GM18499 (cell line): ENCODE measurements at regions not wholly inside any gene's neighbourhood (a gene's known extent, or its start where the extent isn't known, plus 50 kb on each side); places are given as distances from the start of the nearest gene placed in this dataset.
"Not testable (repeated sequence)": the region's sequence is repeated elsewhere in the genome, so short reads cannot be mapped to it uniquely, and the experiment has no call there.

Experiments
- ATAC-seq: cut with Tn5 transposase; IDR thresholded peaks from one replicate; pipeline ENCODE4 v1.9.1; 2021; ENCODE audit warnings: moderate number of reproducible peaks; ENCODE audit not compliant: insufficient read depth, unreplicated experiment

DNA sequence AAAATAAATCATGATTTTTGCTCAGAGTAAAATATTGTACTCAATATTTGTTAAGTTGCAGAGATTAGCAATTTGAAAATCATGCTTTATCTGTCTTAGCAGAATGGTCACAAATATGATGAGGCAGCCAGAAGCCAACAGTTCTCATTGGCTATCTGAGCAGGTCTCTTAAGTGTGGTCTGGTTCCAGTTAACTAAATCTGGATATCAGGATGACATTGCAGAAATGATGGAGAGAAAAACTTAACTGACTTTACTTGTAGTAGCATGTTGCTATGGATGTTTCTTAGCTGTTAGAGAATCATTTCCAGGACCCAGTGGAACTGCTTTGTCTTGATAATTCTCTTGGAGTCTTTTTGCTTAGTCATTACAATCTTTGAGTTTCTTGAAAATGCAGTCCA is 1070.3 kb downstream of the JRKL start:
- no peak for ATAC-seq

DNA sequence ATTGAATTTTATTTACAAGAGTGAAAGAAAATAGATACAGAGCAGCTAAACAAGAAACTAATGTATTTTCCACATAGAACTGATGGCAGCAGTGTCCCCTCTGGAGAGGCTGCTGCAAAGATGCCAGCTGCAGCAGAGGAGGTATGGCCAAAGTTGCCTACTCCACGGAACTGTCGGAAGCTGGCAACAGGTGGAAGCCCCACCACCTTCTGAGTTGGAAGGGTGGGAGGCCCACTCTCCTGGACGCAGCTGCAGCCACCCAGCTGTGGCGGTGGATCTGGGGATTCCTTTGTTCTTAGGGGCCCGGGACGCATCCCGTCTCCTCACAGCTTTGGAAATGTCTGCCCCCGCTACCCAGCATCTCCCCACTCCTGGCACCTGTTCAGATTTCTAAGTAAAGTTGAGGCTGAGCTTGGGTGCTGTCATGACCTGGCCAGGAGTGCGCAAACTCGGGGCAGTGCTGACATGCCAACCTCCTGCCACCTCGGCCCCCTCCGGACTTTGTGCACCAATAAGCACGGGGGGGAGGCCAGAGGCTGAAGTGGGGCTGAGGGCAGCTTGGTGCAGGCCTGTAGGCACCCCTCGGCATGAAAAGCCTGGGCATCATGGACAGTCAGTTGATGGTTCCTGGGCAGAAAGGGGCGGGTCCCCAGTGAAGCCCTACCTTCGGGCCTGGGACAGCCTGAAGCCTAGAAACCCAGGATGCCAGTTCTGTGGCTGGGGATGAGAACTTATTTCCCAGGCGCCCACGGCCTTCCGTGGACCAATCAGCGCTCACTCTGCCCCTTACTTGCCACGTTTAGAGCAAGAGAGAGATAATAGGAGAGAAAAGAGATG is 1071.4 kb downstream of the JRKL start:
- no peak for ATAC-seq

DNA sequence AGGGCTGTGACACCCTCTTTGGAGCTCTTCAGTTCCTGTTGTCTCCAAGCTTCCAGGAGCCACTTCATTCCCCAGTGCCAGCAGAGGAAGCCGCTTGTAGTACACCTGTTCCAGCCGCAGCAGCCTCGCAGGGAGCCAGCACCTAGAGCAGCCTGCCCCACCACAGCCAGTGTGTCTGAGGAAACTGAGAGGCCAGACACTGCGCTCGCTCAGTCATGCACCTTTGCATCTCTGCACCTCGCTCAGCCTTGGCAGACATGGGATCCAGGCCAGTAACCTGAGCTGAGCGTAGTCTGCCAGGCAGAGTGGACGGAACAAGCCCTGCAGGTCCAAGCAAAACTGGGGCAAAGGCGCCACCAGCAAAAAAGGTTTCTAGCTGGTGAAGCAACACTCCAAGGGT is 1072.1 kb downstream of the JRKL start:
- ATAC-seq = no peak

DNA sequence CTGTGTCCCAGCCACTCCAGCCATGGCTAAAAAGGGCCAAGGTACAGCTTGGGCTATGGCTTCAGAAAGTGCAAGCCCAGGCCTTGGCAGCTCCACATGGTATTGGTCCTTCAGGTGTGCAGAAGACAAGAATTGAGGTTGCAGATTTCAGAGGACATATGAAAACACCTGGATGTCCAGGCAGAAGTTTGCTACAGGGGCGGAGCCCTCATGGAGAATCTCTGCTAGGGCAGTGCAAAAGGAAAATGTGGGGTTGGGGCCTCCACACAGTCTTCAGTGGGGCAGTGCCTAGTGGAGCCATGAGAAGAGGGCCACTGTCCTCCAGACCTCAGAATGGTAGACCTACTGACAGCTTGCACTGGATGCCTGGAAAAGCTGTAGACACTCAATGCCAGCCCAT is 1074.1 kb downstream of the JRKL start:
- ATAC-seq = no peak

DNA sequence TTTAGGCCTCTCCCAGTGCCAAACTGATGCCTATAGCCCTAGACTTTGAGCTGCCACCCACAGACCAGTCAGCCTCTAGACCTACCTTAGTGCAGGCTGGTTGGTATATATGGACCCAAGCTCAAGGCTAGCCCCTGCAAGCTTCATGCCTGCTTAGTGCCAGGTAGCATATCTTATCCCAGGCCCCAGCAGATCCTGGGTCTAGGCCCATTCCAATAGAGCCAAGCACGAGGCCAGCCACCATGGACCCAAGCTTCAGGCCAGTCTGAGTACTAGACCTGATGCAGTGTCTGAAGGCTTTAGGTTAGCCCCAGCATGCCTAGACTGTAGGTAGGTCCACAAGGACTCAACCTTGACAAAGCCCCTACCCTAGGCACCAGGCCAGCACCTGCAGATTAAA is 1081.7 kb downstream of the JRKL start:
- ATAC-seq = no peak

DNA sequence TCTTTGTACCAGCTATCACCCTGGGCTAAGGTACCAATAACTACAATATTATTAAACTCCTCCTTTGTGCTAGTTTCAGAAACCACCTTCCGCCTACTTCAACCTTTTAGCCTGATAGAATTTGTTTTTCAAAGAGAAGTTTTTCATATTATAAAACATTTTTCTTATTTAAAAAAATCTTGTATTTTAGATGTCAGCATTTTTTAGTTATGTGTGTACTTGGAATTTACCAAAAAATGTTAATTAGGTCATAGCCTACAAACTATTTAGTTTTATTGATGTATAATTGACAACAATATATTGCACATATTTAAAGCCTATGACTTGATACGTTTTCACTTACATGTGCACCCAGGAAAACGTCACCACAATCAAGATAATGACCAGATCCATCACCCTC is 1097.6 kb downstream of the JRKL start:
- no peak for ATAC-seq

DNA sequence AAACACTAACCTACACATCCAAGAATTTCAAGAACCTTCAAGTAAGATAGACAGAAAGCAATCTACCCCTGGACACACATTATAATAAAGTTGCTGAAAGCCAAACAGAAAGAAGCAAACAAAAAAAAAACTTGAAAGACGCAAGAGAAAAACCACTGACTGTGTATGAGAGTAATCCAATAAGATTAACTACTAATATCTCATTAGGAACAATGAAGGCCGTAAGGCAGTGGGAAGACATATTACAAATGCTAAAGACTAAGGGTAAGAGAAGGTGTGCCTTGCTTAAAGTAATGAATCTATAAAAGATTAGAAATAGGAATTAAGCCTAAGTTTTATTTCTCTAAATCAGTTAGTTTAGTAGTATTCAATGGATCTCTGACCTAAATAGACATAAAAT is 1109.1 kb downstream of the JRKL start:
- ATAC-seq = no peak

DNA sequence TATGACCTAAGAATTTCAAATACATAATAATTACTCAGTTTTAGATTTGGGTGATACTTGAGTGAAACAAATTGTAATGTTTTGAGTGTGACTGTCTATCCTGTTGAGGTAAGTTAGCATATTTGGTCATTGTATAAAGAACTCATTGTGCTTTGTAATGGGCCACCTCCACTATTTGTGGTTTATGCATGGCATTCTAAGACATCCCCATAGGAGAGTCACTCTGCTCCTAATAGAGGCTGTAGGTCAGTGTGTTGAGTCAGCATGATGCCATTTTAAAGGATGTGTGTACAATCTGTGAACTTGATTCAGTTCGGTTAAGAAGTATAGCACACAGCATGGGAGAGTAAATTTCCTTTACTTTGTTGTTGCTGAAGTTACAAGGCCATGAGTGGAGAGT is 1112.4 kb downstream of the JRKL start:
- no peak for ATAC-seq

DNA sequence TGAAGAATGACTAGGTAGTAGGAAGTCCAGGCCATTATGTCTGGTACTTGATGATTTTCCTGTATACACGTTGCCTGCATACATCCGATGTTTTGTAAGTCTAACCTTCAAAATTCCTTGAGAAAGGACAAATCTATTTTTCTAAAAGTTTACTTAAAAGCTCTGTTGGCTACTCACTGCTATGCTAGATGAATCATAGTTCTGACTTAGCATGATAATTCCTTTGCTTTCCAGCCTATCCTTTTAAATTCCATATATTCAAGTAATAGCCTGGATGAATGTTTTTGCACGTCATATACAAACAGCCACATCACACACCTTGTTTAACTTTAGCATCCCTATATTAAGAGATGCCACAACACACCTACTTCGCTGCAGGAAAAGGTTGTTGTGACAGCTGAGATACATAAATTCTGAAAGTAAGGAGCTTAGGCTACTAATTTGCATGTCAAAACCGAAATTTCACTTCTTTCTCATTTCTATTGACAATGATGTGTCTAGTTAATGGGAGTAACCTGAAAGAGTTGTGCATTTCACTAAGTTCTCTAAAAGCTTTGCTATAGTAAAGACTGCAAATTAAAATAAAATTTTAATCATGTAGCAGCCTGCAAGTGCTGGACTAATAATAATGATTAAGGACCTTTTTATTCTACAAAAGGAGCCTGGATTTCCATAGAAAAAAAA is 1116.4 kb downstream of the JRKL start:
- no peak for ATAC-seq

DNA sequence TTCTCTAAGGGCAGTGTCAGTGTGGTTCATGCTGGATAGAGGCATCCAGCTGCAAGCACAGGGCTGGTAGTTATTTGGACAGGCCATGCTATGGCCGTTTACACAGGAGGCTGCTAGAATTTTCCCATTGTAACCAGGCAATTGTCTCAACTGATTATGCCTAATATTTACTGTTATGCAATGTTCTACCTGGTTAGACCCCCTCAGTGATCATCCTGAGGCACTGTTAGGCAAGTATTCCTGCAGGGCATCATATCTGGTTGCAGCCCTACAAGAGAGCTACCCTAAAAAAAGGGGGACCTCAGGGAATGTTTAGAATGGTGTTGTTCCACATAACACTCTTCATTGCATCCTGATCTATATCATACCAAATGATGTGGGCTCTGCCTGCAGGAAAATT is 1124.6 kb downstream of the JRKL start:
- ATAC-seq = no peak

DNA sequence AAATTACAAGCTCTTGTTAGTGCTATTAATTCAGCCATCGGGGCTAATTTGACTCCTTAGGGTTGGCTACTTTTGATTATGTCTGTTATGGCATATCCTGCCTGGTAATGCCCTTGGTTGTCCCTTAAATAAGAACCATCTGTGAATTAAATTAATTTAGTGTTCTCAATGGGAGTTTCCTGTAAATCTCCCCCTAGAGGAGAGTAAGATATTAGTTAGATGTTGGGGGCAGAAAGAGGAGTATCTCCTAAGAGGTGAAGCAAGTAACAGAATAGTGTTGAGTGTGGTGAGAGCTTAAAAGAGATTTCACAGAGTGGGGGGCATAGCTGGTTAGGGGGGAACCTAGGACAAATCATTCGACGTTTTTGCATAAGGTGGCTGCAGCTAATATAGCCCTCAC is 1126.9 kb downstream of the JRKL start:
- no peak for ATAC-seq

DNA sequence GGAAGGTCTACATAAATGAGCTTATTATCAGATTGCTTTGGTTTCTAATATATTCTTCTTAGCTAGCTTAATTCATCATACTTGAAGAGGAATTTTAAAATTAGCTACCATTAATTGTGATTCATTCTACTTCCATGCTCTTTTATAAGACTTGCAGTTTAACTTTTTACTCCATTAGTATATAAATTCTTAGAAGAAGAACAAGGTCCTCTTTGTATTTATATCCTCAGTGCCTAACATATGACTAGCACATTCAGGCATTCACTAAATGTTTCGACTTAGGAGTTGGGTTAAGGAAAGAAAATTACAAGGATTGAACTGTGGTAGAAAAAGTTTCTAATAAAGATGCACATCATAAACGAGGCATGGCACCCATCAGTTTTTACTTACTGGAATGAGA is 1135.5 kb downstream of the JRKL start:
- ATAC-seq = no peak

DNA sequence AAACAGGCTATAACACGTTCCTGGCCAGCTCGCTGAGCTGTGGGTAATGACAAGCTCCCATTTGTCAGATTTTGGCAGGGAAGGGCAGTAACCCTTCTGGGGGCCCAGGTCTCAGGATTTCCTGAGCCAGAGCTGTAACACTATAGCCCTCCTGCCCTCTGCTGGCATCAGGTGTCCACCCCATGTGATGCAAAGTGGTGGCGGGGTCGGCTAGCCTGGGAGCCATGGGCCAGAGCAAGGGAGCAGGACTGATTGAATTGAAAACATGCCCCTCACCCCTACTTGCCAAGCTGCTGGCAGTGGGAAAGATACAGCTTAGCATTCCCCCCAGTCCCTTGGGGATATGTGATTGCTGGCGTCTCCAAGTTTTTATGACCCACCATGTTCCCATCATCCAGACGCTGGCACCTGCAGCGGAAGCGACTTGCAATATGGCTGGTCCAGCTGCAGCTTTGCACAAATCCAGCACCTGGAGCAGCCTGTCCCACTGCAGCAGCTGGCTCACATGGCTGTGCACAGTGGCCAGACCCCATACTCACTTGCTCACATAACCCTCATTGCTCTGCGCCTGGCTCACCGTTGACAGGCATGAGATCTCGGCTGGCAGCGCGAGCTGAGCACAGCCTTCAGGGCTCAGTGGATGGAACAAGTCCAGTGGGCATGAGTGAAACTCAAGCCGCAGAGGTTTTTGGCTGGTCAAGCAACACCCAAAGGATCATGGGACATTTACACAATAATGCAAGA is 1147.8 kb downstream of the JRKL start:
- no peak for ATAC-seq

DNA sequence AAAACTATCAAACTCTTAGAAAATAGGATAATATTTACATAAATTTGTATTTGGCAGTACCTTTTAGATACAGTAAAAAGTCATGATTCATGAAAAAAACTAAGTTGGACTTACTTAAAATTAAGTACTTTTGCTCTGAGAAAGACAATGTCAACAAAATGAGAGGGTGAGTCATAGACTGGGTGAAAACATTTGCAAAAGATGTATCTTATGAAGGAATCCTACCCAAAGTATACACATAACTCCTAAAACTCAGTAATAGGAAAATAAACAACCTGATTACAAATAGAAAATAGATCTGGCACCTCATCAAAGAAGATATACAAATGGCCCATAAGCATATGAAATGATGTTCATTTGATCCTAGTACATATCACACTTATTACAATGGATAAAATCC is 1154.6 kb downstream of the JRKL start:
- ATAC-seq = no peak

DNA sequence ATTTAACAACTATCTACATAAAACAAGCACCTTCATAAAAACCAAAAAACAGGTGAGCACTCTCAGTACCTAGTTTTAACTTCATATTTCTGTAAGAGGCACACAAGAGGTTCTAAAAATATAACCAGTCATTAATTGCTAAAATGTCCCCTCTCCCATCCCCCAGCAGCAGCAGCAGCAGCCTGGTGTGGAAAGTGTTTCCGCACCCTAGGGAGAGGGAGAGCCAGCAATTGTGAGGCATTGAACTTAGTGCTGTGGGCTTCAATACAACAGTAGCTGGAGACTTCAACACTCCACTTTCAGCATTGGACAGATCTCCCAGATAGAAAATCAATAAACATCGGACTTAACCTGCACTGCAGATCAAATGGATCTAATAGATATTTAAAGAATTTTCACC is 1158.5 kb downstream of the JRKL start:
- no peak for ATAC-seq

DNA sequence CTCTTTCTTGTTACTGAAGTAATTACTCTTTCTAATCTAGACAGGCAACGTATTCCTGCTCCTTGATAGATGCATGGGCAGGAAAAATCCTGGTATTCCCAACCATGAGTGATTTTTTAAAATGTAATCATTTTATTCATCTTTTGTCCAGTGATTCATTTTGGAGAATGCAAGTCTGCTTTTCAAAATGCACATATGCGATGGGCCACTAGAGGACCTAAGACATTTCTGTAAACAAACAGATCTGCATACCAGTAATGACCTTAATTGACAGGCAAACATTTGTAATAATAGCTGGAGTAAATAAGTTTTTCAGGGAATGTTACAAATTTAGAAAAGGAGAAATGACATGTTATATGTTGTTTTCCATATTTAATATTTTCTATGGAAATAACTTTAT is 1167.6 kb downstream of the JRKL start:
- ATAC-seq = no peak

DNA sequence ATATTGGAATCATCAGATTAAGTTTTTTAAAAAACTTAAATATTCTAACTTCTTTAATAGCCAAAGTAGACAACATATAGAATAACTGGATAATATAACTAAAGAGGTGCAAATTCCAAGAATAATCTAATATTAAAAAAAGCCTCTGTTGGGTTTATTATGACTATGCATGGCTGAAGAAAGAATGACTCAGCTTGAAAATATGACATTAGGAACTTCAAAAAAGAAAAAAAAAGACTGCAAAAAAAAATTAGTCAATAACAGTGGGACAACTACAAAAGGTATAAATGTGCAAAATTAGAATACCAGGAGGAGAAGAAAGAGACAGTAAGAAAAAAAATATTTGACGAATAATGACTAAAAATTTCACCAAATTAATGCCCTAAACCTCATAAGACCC is 1178.0 kb downstream of the JRKL start:
- no peak for ATAC-seq

DNA sequence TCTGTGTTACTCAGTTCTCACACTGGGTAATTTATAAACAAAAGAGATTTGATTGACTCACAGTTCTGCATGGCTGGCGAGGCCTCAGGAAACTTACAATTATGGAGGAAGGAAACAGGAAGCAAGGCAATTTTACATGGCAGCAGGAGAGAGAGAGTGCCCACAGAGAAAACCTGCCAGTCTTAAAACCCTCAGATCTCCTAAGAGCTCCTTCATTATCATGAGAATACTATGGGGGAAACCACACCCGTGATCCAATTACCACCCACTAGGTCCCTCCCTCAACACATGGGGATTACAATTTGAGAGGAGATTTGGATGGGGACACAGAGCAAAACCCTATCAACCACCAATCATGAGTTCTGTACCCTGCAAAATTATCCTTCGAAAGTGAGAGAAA is 1180.8 kb downstream of the JRKL start:
- no peak for ATAC-seq

DNA sequence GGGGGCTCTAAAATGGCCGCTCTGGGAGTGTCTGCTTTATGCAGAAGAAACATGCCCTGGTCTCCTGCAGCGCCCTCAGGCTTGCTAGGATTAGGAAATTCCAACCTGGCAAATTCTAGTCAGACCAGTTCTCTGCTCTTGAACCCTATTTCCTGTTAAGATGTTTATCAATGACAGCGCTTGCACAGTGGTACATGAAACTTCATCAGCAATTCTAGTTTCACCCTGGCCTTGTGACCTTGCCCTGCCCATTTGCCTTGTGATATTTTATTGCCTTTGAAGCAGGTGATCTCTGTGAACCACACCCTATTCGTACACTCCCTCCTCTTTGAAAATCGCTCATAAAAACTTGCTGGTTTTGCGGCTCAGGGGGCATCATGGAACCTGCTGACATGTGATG is 1184.0 kb downstream of the JRKL start:
- ATAC-seq = not testable (repeated sequence)

DNA sequence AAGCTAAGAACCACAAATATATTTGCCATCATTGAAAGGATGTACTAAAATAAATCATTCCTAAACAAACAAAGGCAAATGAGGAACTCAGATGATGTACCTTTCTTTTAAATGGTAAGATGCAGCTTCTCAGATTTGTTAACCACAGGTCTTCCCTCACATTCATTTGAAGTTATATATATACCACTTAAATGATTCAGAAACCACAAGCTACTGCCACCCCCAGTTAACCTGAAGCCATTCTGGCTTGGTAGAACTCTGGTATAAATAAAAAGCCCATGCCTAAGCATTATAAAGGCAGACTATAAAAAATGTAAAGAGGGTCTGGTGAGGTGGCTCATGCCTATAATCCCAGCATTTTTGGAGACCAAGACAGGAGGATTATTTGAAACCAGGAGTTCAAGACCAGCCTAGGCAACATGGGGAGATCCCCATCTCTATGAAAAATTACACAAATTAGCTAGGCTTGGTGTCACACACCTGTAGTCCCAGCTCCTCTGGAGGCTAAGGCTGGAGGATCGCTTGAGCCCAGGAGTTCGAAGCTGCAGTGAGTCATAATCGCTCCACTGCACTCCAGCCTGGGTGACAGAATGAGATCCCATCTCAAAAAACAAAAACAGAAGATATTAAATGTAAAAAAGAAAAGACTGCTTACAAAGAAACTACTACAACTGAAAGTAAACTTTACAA is 1185.3 kb downstream of the JRKL start:
- ATAC-seq = no peak
